ENCODE measurements at regions not wholly inside any gene's neighbourhood (a gene's known extent, or its start where the extent isn't known, plus 50 kb on each side); places are given as distances from the start of the nearest gene placed in this dataset.

DNA sequence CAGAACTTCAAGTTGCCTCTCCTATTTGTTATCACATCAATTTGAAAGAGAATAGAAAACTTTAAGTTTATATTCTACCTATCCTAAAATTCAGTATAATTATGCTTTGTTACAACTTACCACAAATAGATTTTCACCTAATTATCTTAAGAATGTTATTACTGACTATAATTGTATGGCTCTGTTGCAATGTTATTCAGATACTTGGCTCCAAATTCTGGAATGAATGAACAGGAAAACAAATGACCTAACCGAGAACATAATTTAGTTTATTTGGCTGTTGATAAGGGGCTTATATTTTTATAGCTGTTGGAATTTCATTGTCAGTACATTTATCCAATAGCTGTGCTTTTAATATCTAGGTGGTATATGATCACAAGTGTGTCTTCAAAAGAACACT is 173.2 kb upstream of the GULP1 start:
- Mint-ChIP-seq H3K27ac (no peak overlapping the region), H3K27me3 (no peaks in the 10 kb centered on the region), H3K4me1 (ENCODE audit: low read depth in 2 of 2) (no peaks in the 10 kb centered on the region), H3K9me3 (peaks cover 5 to 7% of the 10 kb centered on the region in 2 donors), H3K36me3 (ENCODE audit: insufficient read depth) (no peaks in the 10 kb centered on the region), H3K4me3 (no peak overlapping the region)
- DNase-seq (no peak), ATAC-seq (replicated peaks) (no peak)

DNA sequence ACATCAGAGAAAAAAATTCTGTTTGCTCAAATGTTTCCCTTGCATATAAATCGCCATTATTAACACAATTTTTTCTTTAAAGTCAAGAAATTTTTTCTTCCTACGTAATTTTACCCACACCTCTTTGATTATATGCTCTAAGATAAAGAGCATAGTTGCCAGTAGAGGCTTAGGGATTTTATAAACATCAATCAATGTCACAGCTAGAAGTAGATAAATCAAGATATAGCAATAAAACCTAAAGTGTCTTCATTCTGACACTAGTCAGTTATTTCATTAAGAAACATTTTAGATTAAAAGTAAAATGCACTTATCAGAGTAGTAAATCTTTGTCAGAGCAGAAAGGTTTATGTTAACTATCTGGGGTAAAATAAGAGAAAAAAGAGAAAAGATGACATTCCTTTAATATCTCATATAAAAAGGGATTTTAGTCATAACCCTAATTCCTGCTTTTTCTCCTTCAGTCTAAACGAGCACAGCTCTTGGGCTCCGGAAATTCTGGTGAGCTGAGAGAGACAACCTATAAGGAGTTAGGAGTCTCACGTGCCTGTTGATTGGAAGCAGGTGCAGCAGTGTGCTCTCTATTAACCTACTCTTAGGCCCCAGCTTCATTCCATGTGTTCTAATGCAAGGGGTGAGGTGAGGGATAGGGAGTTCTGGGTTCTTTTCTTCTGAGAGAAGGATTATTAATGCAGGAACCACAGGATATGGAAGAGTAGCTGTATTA is 172.4 kb upstream of the GULP1 start:
- Mint-ChIP-seq H3K36me3 (ENCODE audit: insufficient read depth) (no peaks in the 10 kb centered on the region), H3K4me3 (no peak overlapping the region), H3K4me1 (ENCODE audit: low read depth in 2 of 2) (no peaks in the 10 kb centered on the region), H3K27me3 (no peaks in the 10 kb centered on the region), H3K9me3 (peaks cover 3 to 7% of the 10 kb centered on the region in 2 donors), H3K27ac (no peak overlapping the region)
- DNase-seq (no peak), ATAC-seq (replicated peaks) (no peak)

DNA sequence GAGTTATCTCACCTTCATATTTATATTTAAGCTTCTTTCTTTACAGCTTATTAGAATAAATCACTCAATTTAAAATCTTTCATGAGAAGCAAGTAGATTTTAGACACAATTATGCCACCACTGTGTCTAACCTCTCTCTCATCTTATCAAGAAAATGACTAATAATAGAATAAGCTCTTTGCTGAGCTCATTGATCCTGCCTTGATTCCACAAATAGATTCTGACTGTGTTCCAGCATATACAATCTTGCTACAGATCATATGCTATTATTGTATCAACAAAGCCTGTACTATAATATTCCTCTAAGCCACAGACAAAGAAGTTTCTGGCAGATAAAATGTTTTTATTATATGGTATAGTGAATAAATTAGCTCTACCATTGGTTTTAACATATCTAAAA is 168.7 kb upstream of the GULP1 start:
- Mint-ChIP-seq H3K36me3 (ENCODE audit: insufficient read depth) (no peaks in the 10 kb centered on the region), H3K27ac (no peak overlapping the region), H3K27me3 (no peaks in the 10 kb centered on the region), H3K9me3 (peaks cover 3 to 7% of the 10 kb centered on the region in 2 donors), H3K4me1 (ENCODE audit: low read depth in 2 of 2) (no peaks in the 10 kb centered on the region), H3K4me3 (no peak overlapping the region)
- DNase-seq (no peak), ATAC-seq (replicated peaks) (no peak)

DNA sequence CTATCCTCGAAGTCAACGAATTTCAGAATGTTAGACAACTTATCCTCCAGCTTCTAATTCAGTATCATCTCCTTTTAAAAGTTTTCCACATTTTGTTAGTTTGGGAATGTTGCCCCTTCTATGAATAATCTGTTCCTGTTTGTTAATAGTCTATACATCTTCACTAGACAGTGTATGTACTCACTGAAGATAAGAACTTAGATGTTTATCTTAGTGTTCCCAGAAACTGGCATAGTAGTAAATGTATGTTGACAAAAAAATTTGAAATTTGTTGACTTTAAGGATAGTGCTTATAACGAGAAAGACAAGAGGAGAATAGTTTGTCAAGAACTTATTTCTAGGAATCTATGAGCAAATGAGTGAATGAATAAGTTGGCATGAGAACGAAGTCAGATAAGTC is 162.0 kb upstream of the GULP1 start:
- H3K4me1 Mint-ChIP-seq (ENCODE audit: low read depth in 2 of 2) = no peaks in the 10 kb centered on the region
- DNase-seq = no peak
- H3K9me3 Mint-ChIP-seq = peaks cover 7 to 8% of the 10 kb centered on the region in 2 donors
- no peaks in the 10 kb centered on the region for H3K36me3 Mint-ChIP-seq (ENCODE audit: insufficient read depth)
- ATAC-seq (replicated peaks) = no peak
- H3K27me3 Mint-ChIP-seq = no peaks in the 10 kb centered on the region
- no peak overlapping the region for H3K4me3 Mint-ChIP-seq
- no peak overlapping the region for H3K27ac Mint-ChIP-seq

DNA sequence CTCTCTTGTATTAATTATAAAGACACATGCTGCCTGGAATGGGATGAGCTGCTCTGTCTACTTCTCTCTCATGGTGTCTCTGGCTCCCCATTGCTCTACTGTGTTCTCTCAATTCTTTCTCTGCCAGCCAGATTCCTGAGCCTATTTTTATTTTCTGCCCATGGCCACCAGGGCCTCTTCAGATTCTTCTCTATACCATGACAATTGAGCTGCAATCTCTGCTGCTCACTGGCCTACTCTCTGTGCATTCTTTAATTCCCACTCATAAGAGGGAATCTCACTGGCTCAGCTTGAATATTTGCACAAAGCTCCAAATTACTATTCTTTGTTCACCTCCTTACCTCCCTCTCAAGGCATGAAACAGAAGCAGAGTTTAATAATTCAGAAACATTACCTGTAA is 161.4 kb upstream of the GULP1 start:
- H3K27ac Mint-ChIP-seq = no peak overlapping the region
- no peak for ATAC-seq (replicated peaks)

DNA sequence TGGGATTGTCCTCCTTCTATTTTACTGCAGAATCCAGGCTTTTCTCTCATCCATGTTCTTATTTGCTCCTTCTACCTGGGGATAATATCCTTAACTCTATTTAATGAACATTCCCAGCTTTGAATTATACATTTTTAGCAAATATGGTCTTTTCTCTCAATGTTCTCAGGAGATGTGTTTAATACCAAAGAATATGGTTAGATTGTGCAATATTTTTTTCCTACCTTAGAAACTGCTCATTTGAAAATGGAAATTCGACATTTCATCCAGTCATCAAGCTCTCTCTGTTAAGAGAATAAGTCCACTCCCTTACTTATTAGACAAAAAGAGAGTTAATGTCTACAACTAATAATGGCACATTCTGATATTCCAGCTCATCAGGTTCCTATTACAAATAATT is 160.4 kb upstream of the GULP1 start:
- Mint-ChIP-seq H3K4me1 (ENCODE audit: low read depth in 2 of 2) (no peaks in the 10 kb centered on the region), H3K36me3 (ENCODE audit: insufficient read depth) (no peaks in the 10 kb centered on the region), H3K4me3 (no peak overlapping the region), H3K27ac (no peak overlapping the region), H3K9me3 (peaks cover 7 to 8% of the 10 kb centered on the region in 2 donors), H3K27me3 (no peaks in the 10 kb centered on the region)
- ATAC-seq (replicated peaks) (no peak), DNase-seq (no peak)

More for the DNA sequence above, 161.4 kb upstream of the GULP1 start:
- H3K4me3 Mint-ChIP-seq = no peak overlapping the region
- H3K36me3 Mint-ChIP-seq (ENCODE audit: insufficient read depth) = no peaks in the 10 kb centered on the region
- H3K4me1 Mint-ChIP-seq (ENCODE audit: low read depth in 2 of 2) = no peaks in the 10 kb centered on the region
- peaks cover 7 to 8% of the 10 kb centered on the region in 2 donors for H3K9me3 Mint-ChIP-seq
- DNase-seq = no peak
- H3K27me3 Mint-ChIP-seq = no peaks in the 10 kb centered on the region

DNA sequence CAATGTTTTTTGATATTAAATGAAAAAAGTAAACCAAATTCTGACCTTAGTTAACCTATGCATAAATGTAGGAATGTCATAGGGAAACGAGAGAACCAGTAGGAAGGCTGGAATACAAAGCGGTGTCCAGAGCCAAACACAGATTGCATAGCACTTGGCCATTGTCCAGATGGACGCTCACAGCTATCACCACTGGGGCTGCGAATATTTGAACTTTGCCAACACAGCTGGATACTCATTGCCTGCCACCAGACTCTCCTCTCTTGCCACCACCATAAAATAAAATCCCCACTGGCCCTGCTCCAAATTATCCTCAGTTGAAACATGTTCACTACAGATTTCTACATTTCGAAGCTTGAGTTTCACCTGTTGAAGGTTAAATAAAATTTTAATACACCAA is 159.3 kb upstream of the GULP1 start:
- Mint-ChIP-seq H3K4me1 (ENCODE audit: low read depth in 2 of 2) (no peaks in the 10 kb centered on the region), H3K4me3 (no peak overlapping the region), H3K27me3 (no peaks in the 10 kb centered on the region), H3K9me3 (peaks cover 7 to 8% of the 10 kb centered on the region in 2 donors), H3K27ac (no peak overlapping the region), H3K36me3 (ENCODE audit: insufficient read depth) (no peaks in the 10 kb centered on the region)
- DNase-seq = no peak
- ATAC-seq (replicated peaks) = no peak

DNA sequence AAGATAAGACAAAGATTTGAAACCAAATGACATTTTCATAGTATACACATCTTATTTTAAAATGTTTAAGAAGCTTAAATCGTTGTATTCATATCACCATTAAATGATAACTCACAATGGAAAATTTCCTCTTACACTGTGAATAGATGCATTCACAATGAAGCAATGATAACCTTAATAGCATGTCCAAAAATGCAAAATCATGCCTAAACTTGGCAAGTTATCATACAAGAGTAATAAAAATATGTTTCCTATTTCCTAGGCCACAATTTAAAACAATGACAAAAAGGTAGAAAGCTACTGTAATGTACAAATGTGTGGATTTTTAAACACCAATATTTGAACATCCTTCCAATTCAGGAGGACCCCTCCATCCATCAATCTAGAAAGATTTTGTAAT is 157.4 kb upstream of the GULP1 start:
- no peaks in the 10 kb centered on the region for H3K4me1 Mint-ChIP-seq (ENCODE audit: low read depth in 2 of 2)
- no peaks in the 10 kb centered on the region for H3K36me3 Mint-ChIP-seq (ENCODE audit: insufficient read depth)
- no peak for ATAC-seq (replicated peaks)
- H3K4me3 Mint-ChIP-seq = no peak overlapping the region
- H3K27ac Mint-ChIP-seq = no peak overlapping the region
- H3K9me3 Mint-ChIP-seq = peaks cover 7 to 8% of the 10 kb centered on the region in 2 donors
- no peak for DNase-seq
- no peaks in the 10 kb centered on the region for H3K27me3 Mint-ChIP-seq

DNA sequence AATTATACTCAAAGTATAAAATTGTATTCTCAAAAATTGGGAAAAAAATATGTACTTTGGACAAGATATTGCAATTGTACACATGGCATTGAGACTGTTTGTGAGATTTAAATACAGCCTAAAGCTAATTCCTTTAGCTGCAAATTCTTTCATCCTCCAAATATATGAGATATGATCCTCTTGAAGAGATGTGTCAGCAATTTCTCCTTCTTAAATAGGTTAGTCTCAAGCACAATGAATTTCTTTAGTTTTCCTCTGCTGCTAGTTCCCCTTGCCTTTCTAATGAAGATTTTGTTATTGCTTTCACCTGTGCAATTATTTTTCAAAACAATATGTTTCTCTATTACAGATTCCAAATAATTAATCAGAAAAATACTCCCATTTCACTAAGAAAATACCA is 153.4 kb upstream of the GULP1 start:
- ATAC-seq (replicated peaks) = no peak
- Mint-ChIP-seq H3K4me1 (ENCODE audit: low read depth in 2 of 2) (no peaks in the 10 kb centered on the region), H3K9me3 (peaks cover 6 to 19% of the 10 kb centered on the region in 2 donors), H3K27ac (no peak overlapping the region), H3K27me3 (no peaks in the 10 kb centered on the region), H3K4me3 (no peak overlapping the region), H3K36me3 (ENCODE audit: insufficient read depth) (no peaks in the 10 kb centered on the region)
- no peak for DNase-seq

DNA sequence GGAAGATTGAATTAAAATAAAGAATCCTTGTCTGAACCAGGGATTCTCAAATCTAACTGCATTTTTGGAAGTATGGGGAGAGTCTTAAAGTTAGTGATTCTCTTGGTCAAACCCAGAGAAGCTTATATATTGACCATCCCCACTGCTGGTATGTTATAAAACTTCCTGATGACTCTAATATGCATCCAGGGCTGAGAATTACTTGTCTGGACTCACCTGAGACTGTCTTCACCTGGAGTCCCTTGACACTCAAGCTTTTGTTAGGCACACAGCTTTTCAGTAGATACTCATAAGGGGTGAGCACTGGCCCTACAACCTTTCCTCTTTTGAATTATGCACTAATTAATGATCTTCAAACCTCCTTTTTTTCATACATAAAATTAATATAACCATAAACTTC is 149.6 kb upstream of the GULP1 start:
- H3K27ac Mint-ChIP-seq = no peak overlapping the region
- no peaks in the 10 kb centered on the region for H3K27me3 Mint-ChIP-seq
- no peak overlapping the region for H3K4me3 Mint-ChIP-seq
- peaks cover 3 to 23% of the 10 kb centered on the region in 2 donors for H3K9me3 Mint-ChIP-seq
- no peak for DNase-seq
- H3K4me1 Mint-ChIP-seq (ENCODE audit: low read depth in 2 of 2) = no peaks in the 10 kb centered on the region
- ATAC-seq (replicated peaks) = no peak
- H3K36me3 Mint-ChIP-seq (ENCODE audit: insufficient read depth) = no peaks in the 10 kb centered on the region

DNA sequence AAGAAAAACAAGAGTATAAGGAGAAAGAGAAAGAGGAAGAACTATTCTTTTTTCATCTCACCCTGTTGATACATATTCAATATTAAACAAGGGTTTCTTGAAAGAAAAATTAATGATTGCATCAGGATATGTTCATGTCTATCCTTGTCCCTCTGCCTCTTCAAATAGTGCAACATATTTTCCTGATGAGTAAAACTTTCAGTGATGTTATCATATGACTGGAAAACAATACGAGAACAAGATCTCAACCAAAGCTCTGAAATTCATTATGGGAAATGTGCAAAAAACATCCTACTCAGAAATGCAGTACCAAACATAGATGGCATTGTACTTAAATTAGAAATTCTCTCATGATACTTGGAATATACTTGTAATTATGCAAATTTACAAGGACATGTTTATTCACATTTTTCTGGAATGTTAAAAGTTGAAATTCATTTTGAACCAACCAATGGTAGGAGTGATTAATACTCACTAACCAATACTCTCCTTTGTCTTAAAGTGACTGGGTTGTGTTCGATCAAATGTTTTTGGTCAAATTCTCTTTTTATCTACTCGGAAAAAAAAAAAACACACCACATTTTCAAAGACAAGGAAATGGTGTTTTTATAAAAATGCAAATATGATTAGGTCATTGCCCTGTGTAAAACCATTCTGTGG is 148.9 kb upstream of the GULP1 start:
- no peak for DNase-seq
- Mint-ChIP-seq H3K4me1 (ENCODE audit: low read depth in 2 of 2) (no peaks in the 10 kb centered on the region), H3K27me3 (no peaks in the 10 kb centered on the region), H3K27ac (no peak overlapping the region), H3K4me3 (no peak overlapping the region), H3K36me3 (ENCODE audit: insufficient read depth) (no peaks in the 10 kb centered on the region), H3K9me3 (peaks cover 3 to 23% of the 10 kb centered on the region in 2 donors)
- no peak for ATAC-seq (replicated peaks)

DNA sequence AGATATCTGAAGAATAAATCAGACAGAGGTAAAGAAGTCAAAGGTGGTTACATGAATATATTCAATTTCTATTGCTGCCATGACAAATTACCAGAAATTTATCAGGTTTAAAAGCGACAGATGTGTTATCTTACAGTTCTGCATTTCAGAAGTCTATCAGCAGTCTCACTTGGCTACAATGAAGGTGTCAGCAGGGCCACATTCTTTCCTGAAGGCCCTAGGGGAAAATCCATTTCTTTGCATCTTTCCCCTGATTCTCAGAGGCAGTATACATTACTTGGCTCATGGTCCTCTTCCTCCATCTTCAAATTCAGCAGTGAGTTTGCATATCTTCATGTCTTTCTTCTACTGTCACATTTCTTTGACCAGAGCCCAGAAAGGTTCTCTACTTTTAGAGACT is 145.8 kb upstream of the GULP1 start:
- Mint-ChIP-seq H3K27me3 (no peaks in the 10 kb centered on the region), H3K4me1 (ENCODE audit: low read depth in 2 of 2) (no peaks in the 10 kb centered on the region), H3K36me3 (ENCODE audit: insufficient read depth) (no peaks in the 10 kb centered on the region), H3K9me3 (peaks cover 3 to 18% of the 10 kb centered on the region in 2 donors), H3K27ac (no peak overlapping the region), H3K4me3 (no peak overlapping the region)
- no peak for ATAC-seq (replicated peaks)
- DNase-seq = no peak

DNA sequence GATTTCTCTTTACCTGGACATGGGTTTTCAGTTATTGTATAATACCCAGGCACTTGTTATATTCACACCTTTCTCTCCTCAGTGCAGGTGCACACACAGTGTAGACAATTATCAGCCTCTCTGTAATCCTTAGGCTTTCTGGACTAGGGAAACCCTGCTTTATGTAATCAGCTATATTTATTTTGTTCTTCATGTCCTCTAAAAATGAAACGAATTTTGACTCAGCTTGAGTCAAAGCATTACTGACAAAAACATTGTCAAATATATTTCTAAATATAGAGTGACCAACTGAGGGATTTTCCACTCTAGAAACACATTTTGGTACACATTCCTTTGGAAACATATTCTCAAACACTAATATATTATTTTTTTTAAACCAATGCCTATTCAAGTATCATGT is 144.8 kb upstream of the GULP1 start:
- no peak for DNase-seq
- no peaks in the 10 kb centered on the region for H3K27me3 Mint-ChIP-seq
- no peak overlapping the region for H3K4me3 Mint-ChIP-seq
- H3K9me3 Mint-ChIP-seq = peaks cover 3 to 12% of the 10 kb centered on the region in 2 donors
- no peak for ATAC-seq (replicated peaks)
- no peaks in the 10 kb centered on the region for H3K4me1 Mint-ChIP-seq (ENCODE audit: low read depth in 2 of 2)
- H3K27ac Mint-ChIP-seq = no peak overlapping the region
- H3K36me3 Mint-ChIP-seq (ENCODE audit: insufficient read depth) = no peaks in the 10 kb centered on the region

DNA sequence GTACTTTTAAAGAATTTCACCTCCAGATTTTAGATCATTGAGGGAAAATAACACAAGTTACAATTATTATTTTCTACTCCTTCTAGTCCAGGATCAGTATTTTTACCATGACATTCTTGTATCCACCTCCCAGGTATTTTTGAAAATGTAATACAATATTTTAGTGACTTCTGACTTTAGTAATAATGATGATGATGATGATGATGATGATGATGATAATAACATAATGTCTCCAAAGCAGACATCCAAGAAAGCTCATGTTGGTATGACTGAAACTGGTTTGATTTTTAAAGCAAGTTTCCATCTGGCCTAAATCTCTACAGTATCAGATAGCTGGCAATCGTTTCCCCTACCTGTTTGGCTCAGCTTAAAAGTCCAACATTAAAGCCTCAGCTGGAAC is 140.0 kb upstream of the GULP1 start:
- H3K27me3 Mint-ChIP-seq = no peaks in the 10 kb centered on the region
- H3K4me3 Mint-ChIP-seq = no peak overlapping the region
- H3K4me1 Mint-ChIP-seq (ENCODE audit: low read depth in 2 of 2) = no peaks in the 10 kb centered on the region
- H3K36me3 Mint-ChIP-seq (ENCODE audit: insufficient read depth) = no peaks in the 10 kb centered on the region
- no peak overlapping the region for H3K27ac Mint-ChIP-seq
- ATAC-seq (replicated peaks) (no peak), DNase-seq (no peak)
- peaks cover 2 to 7% of the 10 kb centered on the region in 2 donors for H3K9me3 Mint-ChIP-seq
